ENCODE measurements at regions not wholly inside any gene's neighbourhood (a gene's known extent, or its start where the extent isn't known, plus 50 kb on each side); places are given as distances from the start of the nearest gene placed in this dataset.
"Not testable (repeated sequence)": the region's sequence is repeated elsewhere in the genome, so short reads cannot be mapped to it uniquely, and the experiment has no call there.

DNA sequence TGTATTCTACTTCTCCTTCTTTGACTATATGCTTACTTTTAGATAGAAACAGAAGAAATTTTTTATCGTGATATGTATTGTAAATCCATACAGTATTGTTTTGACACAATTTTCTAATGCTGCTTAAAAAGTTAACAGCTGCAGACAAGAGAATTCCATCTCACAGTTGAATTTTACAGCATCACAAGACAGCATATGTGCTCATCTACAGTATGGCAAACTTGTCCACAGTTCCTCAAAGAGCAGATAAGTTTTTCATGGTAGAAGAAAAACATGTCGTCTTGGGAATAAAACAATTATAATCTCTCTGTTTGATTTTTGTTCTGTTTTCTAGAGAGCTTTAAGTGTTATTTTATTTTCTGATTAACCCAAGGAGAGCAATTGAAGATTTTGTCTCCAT lies 438.5 kb upstream of the NUDT12 start:
- no peak for DNase-seq (ENCODE audit: low read depth)

DNA sequence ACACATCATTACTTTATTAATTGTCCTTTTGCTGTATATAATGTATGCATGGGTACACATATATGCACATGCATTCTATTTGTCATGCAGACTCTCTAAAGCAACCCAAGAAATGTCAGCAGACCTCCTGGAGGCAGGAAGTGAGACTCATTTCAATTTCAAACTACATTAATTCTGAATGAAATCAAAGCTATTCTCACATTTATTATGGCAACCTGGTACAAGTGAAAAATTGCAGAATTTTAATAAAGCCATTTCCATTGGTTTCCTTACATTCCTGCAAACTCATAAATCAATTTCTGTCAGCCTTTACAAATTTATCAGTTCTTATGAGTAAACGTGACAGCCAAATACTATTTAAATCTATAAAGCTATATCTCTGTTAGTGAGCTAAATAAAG lies 430.4 kb upstream of the NUDT12 start:
- no peak for DNase-seq (ENCODE audit: low read depth)

GRCh38 chr5:103990064-103990463 lies 427.5 kb upstream of the NUDT12 start:
- no peak for DNase-seq (ENCODE audit: low read depth)

GRCh38 chr5:103981592-103981991 lies 419.0 kb upstream of the NUDT12 start:
- no peak for DNase-seq (ENCODE audit: low read depth)

- DNase-seq (ENCODE audit: low read depth) = no peak
Measured at GRCh38 chr5:103973669-103974068, 411.1 kb upstream of the NUDT12 start.

DNA sequence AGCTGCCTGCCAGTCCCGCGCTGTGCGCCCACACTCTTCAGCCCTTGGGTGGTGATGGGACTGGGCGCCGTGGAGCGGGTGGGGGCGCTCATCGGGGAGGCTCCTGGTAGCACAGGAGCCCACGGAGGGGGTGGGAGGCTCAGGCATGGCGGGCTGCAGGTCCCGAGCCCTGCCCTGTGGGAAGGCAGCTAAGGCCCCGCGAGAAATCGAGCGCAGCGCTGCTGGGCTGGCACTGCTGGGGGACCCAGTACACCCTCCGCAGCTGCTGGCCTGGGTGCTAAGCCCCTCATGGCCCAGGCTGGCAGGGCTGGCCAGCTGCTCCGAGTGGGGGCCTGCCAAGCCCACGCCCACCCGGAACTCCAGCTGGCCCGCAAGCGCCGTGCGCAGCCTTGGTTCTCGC lies 403.7 kb upstream of the NUDT12 start:
- not testable (repeated sequence) for DNase-seq (ENCODE audit: low read depth)

DNA sequence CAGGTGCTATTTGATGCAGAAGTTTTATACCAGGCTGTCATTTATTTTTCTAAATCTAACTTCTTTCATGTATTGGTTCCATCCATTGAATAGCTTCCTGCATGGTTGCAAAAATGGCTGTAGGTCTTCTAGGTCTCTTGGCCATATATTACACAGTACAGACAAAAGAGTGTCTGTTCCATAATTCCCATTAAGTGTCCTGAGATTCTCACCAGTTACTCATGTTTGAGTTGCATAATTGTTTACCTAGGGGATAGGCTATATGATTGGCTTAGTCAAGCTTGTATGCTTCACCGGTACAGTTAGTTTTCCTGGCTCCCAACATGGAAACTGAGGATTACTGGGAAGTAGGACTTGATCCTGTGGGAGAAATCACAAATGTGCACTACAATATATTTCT lies 399.4 kb upstream of the NUDT12 start:
- no peak for DNase-seq (ENCODE audit: low read depth)

DNA sequence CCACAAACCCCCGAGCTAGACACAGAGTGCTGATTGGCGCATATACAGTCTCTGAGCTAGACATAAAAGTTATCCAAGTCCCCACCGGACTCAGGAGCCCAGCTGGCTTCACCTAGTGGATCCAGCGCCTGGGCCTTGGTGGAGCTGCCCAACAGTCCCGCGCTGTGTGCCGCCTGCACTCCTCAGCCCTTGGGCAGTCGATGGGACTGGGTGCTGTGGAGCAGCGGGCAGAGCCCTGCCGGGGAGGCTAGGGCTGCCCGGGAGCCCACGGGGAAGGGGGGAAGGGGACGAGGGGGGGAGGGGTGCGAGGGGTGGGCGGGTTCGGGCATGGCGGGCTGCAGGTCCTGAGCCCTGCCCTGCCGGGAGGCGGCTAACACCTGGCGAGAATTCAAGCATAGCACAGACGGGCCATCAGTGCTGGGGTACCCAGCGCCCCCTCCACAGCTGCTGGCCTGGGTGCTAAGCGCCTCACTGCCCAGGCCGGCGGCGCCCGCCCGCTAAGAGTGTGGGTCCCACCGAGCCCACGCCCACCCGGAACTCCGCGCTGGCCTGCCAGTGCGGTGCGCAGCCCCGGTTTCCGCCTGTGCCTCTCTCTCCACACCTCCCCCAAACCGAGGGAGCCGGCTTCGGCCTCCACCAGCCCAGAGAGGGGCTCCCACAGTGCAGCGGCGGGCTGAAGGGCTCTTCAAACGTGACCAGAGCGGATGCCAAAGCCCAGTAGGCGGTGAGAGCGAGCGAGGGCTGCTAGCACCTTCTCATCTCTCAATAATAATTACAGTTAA lies 391.2 kb upstream of the NUDT12 start:
- DNase-seq (ENCODE audit: low read depth) = no peak

DNA sequence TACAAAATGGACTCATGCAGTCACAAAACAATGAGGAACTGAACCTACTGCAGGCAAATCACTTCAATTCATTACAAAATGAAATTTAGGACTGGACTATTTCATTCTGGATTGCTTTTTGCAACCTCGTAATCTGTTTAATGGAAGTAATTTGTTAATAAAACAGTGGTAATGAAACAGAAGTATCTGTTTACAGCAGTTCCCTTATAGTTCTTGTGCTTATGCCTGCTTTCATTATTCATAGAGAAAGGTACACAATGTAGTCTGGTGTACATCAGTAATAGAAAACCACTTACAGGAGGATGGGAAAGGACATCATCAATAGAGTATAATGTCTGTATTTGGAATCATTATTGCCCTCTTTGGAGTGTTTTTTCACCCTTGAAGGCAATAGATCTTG lies 389.2 kb upstream of the NUDT12 start:
- no peak for DNase-seq (ENCODE audit: low read depth)

GRCh38 chr5:103943230-103943629 lies 380.6 kb upstream of the NUDT12 start:
- DNase-seq (ENCODE audit: low read depth) = no peak

DNA sequence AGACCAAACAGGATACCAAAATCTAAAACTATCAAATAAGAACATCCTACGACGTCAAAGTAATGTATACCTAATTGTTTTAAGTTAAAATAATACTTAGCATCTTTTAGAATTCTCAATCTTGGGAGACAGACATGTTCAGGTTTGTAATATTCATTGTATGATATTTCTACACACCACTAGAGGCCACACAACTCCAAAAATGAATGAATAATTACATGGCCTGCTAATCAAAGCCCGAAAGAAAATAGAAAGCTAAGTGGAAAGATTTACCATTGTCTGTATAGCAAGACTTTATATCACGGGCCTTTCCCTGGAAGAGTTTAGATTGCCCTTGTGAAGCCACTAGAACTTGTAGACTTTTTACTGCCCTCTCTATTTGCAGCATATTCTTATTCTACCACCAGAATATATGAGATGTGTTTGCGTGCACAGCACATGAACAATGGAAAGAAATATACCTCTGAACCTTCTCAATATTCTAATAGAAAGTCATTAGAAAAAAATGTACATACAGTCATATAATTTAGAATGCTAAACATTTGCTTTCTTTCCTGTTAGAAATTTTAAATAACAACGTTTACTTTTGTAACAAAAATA lies 380.1 kb upstream of the NUDT12 start:
- DNase-seq (ENCODE audit: low read depth) = no peak

GRCh38 chr5:103941596-103941995 lies 379.0 kb upstream of the NUDT12 start:
- no peak for DNase-seq (ENCODE audit: low read depth)

DNA sequence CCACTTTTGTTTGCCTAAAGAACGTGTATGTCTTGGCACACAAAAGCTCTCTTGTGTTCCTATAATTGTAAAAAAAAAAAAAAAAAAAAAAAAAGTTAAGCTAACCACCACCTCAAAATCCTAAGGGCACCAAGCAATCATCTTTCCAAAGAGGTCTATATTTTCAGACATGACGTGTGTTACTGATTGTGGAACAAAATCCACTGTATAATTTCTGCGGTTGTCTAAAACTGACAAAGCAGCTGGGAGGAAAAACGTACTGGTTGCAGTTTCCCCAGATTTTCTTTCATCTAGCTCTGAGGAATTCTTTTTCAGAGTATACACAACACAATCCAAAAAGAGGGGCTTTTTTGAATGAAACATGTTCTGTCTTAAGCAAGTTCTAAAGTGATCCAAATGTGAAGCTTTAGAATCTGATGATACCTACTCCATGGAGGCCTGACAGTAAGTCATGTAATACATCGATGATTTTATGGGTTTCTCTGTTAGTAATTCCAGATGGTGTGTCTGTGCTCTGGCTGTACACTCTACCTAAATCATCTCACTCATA lies 375.6 kb upstream of the NUDT12 start:
- DNase-seq (ENCODE audit: low read depth) = no peak

DNA sequence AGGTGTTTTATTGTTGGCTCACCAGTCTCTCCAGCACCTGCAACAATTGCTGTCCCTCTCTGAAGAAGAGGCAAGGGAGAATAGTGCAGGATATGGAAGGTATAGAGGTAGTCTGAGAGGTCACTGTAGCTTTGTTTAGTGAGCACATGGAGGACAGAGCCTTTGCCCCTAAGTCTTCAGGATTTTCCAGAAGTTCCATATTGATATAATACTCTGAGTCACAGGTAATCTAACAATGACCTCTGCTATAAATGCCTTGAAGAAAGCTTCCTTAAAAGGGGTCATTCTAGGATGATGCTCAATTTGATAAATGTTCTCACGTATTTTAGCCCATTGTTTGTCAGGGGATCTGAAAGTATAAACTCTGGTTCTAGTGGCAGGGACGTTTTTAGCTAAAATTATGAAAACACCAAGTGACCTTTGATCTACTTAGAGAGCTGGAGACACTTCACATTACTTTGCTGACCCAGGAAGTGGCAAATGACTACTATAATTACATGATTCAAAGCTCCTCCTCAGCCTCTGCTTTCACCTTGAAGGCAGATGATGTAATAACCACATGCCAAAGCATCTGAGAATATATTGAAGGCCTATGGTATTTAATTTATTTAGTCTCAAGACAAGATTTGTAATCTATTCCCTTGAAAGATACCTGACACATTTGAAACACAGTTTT lies 366.9 kb upstream of the NUDT12 start:
- no peak for DNase-seq (ENCODE audit: low read depth)

GRCh38 chr5:103927739-103928138 lies 365.1 kb upstream of the NUDT12 start:
- no peak for DNase-seq (ENCODE audit: low read depth)

DNA sequence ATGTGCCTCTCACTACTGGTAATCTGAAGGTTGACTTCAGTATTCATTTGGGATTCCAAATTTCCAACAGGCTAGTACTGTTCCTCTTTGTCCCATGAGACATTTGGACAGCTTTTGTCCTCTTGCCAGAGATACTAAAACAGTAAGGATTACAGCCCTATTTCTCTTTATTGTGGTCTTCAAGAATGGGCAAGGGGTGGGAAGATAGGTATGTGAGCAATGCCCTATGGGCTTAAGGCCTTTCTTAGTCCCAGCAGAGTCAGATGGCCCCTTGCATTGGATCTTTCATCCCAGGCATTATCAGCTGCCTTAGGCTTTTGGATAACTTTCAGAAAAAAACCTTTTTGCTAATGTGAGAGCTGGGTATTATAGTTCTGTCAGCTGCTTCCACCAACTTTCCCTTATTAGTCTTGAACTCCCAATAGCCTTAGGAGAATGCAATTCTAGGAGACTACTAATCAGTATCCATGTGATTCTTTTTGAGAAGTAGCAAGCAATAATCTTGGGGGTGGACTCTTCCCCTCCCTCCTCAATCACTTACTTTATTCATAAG lies 361.1 kb upstream of the NUDT12 start:
- DNase-seq (ENCODE audit: low read depth) = no peak

DNA sequence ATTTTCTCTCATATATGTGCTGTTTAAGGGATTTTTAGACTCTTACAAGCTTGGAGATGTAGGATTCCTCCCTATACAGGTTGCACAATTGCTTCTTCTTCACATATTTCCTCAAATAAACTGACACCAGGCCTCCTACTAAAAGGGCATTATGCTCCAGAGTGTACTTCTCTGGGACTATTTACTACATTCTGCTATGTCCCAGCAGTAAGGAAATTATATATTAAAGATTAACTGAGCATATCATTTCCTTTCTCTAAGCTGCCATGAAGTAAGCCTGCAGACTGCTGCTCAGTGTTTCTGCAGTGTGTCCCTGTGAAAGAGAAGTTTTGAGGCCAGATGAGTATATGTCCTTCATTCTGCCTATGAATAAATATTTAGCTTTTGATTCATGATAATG lies 356.9 kb upstream of the NUDT12 start:
- DNase-seq (ENCODE audit: low read depth) = no peak

GRCh38 chr5:103918668-103919367 lies 356.2 kb upstream of the NUDT12 start:
- DNase-seq (ENCODE audit: low read depth) = peak; percentile 41

- DNase-seq (ENCODE audit: low read depth) = no peak
Measured at GRCh38 chr5:103915081-103915480, 352.5 kb upstream of the NUDT12 start.

DNA sequence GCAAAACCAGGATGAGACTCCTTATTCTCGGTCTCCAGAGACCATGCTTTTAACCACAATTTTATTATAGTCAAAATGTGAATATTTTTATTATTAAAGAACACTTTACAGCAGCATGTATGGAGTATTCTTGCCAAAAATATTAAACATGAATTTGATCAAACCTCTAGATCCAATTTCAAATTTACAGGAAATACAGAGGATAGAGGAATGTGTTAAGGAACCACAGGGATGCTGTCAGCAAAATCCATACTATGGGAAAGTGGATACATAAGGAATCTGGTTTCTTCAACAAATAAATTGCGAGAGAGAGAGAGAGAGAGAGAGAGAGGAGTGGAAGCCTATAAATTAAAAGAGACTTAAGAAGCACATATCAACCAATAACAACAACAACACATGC lies 348.2 kb upstream of the NUDT12 start:
- no peak for DNase-seq (ENCODE audit: low read depth)

DNA sequence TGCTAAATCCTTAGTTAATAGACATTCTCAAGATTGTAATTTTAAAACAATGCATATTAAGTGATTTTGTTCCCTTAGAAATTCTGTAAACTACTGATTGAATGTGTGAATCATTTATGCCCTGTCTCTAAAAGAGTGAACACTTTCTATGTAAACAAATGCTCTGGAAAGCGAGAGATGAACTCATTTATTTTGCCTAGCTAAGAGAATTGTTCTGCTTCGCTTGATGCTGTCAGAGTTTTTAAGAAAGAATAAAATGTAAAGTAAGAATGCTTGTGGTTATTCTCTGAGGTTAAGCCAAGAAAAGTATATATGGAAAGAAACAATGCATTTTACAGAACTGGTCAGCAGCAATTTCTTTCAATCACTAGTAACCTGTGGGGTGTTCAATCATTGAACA lies 347.4 kb upstream of the NUDT12 start:
- DNase-seq (ENCODE audit: low read depth) = no peak

GRCh38 chr5:103909391-103909790 lies 346.8 kb upstream of the NUDT12 start:
- no peak for DNase-seq (ENCODE audit: low read depth)

Measured in stromal cell of bone marrow (primary cell).